ENCODE measurements at regions not wholly inside any gene's neighbourhood (a gene's known extent, or its start where the extent isn't known, plus 50 kb on each side); places are given as distances from the start of the nearest gene placed in this dataset.
A peak's percentile ranks its signal among the peaks of the same experiment; 100 is the strongest.

- no peaks in the 10 kb centered on the region for H3K9me3 Mint-ChIP-seq
- H3K4me1 Mint-ChIP-seq (ENCODE audit: low read depth in 2 of 2), result peaks cover 7 to 11% of the 10 kb centered on the region in 2 donors
- ATAC-seq (replicated peaks) (peak; percentile 82), DNase-seq (peak in 1 of 3 experiments; percentile 3)
- no peak overlapping the region for H3K4me3 Mint-ChIP-seq
- no peaks in the 10 kb centered on the region for H3K36me3 Mint-ChIP-seq (ENCODE audit: insufficient read depth)
- H3K27me3 Mint-ChIP-seq, result peaks cover 0 to 4% of the 10 kb centered on the region in 2 donors
- peak overlapping the region in 1 of 2 donors; percentile 8 for H3K27ac Mint-ChIP-seq
Measured at GRCh38 chr3:31472479-31473390, 60.0 kb upstream of the STT3B start.

GRCh38 chr3:31476209-31476608, 56.5 kb upstream of the STT3B start:
- Mint-ChIP-seq H3K9me3 (peaks cover 0 to 3% of the 10 kb centered on the region in 2 donors), H3K4me3 (no peak overlapping the region), H3K36me3 (ENCODE audit: insufficient read depth) (no peaks in the 10 kb centered on the region), H3K4me1 (ENCODE audit: low read depth in 2 of 2) (peaks cover 7 to 11% of the 10 kb centered on the region in 2 donors), H3K27ac (no peak overlapping the region), H3K27me3 (peaks cover 0 to 6% of the 10 kb centered on the region in 2 donors)
- ATAC-seq (replicated peaks) (no peak), DNase-seq (no peak)

GRCh38 chr3:31479431-31479830, 53.3 kb upstream of the STT3B start:
- Mint-ChIP-seq H3K27ac (no peak overlapping the region), H3K27me3 (peaks cover 0 to 6% of the 10 kb centered on the region in 2 donors), H3K9me3 (peaks cover 0 to 3% of the 10 kb centered on the region in 2 donors), H3K4me3 (no peak overlapping the region), H3K36me3 (ENCODE audit: insufficient read depth) (no peaks in the 10 kb centered on the region), H3K4me1 (ENCODE audit: low read depth in 2 of 2) (no peaks in the 10 kb centered on the region)
- DNase-seq (no peak), ATAC-seq (replicated peaks) (no peak)

- ATAC-seq (replicated peaks) (no peak), DNase-seq (no peak)
- H3K36me3 Mint-ChIP-seq (ENCODE audit: insufficient read depth), result no peaks in the 10 kb centered on the region
- H3K4me3 Mint-ChIP-seq, result no peak overlapping the region
- H3K4me1 Mint-ChIP-seq (ENCODE audit: low read depth in 2 of 2), result peaks cover 0 to 3% of the 10 kb centered on the region in 2 donors
- no peak overlapping the region for H3K27ac Mint-ChIP-seq
- H3K27me3 Mint-ChIP-seq, result peaks cover 0 to 6% of the 10 kb centered on the region in 2 donors
- H3K9me3 Mint-ChIP-seq, result peaks cover 0 to 3% of the 10 kb centered on the region in 2 donors
Measured at GRCh38 chr3:31481697-31482096, 51.0 kb upstream of the STT3B start.

GRCh38 chr3:31482493-31483200, 50.1 kb upstream of the STT3B start:
- DNase-seq (no peak), ATAC-seq (replicated peaks) (no peak)
- H3K27me3 Mint-ChIP-seq, result peaks cover 0 to 3% of the 10 kb centered on the region in 2 donors
- peaks cover 0 to 3% of the 10 kb centered on the region in 2 donors for H3K4me1 Mint-ChIP-seq (ENCODE audit: low read depth in 2 of 2)
- no peak overlapping the region for H3K27ac Mint-ChIP-seq
- H3K9me3 Mint-ChIP-seq, result peaks cover 0 to 3% of the 10 kb centered on the region in 2 donors
- H3K4me3 Mint-ChIP-seq, result no peak overlapping the region
- no peaks in the 10 kb centered on the region for H3K36me3 Mint-ChIP-seq (ENCODE audit: insufficient read depth)
